ENCODE measurements at regions not wholly inside any gene's neighbourhood (a gene's known extent, or its start where the extent isn't known, plus 50 kb on each side); places are given as distances from the start of the nearest gene placed in this dataset.

DNA sequence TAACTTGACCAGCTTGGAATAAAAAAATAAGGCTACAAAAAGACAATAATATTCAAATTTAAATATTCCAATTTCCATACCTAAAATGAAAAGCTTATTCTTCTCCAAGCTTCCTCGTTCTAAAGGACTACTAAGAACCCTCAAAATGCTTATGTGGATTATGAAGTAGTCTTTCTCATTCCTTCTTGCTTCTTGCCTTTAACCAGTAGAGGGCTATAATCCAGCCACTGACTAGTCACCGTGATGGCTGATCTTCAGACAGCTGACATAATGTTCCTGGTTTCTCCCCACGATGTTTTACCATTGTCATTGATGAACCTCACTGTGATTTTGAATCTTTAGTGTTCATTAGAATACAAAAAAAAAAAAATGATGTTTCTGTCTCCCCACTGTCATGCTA is 515.3 kb downstream of the TLE1 start:
- TF ChIP-seq CTCF (conservative IDR thresholded peaks at IDR 0.05 in 1 of 2, IDR thresholded peaks at IDR 0.05 in 1 of 2; ENCODE audit: extremely low read depth in 1 of 2, insufficient read depth in 1 of 2, low read depth in 1 of 2, low read length in 2 of 2), result peak in 1 of 2 donors; percentile 6
- no peak for TF ChIP-seq EZH2 (IDR thresholded peaks at IDR 0.05; ENCODE audit: borderline replicate concordance, low read length)

All from mammary epithelial cell (primary cell).